ENCODE measurements at regions not wholly inside any gene's neighbourhood (a gene's known extent, or its start where the extent isn't known, plus 50 kb on each side); places are given as distances from the start of the nearest gene placed in this dataset.

DNA sequence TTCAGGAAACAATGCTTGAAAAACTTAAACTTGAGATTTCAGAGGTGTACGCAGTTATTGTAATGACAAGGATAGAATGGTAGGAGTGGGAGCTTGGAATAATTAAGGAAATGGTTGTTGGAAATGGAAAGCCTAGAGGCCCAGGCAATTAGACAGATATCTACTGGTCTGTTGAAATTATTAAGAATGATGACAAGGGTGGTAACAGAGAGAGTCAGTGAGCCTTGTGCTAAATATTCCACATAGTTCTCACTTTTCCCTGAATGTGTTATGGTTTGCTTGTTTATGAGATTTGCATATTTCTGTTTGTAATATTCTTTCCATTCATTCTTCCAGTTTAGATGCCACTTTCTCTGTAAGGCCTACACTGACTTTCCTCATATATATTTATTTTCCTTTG is 66.0 kb upstream of the ATP2B1 start:
- TF ChIP-seq CTCF (IDR thresholded peaks at IDR 0.05) (no peak), POLR2A (IDR thresholded peaks at IDR 0.05) (no peak), POLR2AphosphoS5 (IDR thresholded peaks at IDR 0.05) (no peak), EP300 (IDR thresholded peaks at IDR 0.05; ENCODE audit: low read depth) (no peak)

All from transverse colon (tissue), 4 donors.